ENCODE measurements at regions not wholly inside any gene's neighbourhood (a gene's known extent, or its start where the extent isn't known, plus 50 kb on each side); places are given as distances from the start of the nearest gene placed in this dataset.

- H3K4me3 ChIP-seq = no peak overlapping the region
- TF ChIP-seq, protein P1, sequence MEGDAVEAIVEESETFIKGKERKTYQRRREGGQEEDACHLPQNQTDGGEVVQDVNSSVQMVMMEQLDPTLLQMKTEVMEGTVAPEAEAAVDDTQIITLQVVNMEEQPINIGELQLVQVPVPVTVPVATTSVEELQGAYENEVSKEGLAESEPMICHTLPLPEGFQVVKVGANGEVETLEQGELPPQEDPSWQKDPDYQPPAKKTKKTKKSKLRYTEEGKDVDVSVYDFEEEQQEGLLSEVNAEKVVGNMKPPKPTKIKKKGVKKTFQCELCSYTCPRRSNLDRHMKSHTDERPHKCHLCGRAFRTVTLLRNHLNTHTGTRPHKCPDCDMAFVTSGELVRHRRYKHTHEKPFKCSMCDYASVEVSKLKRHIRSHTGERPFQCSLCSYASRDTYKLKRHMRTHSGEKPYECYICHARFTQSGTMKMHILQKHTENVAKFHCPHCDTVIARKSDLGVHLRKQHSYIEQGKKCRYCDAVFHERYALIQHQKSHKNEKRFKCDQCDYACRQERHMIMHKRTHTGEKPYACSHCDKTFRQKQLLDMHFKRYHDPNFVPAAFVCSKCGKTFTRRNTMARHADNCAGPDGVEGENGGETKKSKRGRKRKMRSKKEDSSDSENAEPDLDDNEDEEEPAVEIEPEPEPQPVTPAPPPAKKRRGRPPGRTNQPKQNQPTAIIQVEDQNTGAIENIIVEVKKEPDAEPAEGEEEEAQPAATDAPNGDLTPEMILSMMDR (IDR thresholded peaks at IDR 0.05) = no peak
- H3K9me3 ChIP-seq = no peaks in the 10 kb centered on the region
- no peak overlapping the region for H3K27ac ChIP-seq
- ATAC-seq = no peak
- no peak for DNase-seq
- no peaks in the 10 kb centered on the region for H3K36me3 ChIP-seq
- intact Hi-C loops (cut with DNase I) = no loop called here
- peaks cover 0 to 51% of the 10 kb centered on the region in 2 donors for H3K4me1 ChIP-seq
- H3K27me3 ChIP-seq = peaks cover 3 to 25% of the 10 kb centered on the region in 2 donors
Observed at GRCh38 chr1:234779160-234779538, 169.2 kb upstream of the IRF2BP2 start.

DNA sequence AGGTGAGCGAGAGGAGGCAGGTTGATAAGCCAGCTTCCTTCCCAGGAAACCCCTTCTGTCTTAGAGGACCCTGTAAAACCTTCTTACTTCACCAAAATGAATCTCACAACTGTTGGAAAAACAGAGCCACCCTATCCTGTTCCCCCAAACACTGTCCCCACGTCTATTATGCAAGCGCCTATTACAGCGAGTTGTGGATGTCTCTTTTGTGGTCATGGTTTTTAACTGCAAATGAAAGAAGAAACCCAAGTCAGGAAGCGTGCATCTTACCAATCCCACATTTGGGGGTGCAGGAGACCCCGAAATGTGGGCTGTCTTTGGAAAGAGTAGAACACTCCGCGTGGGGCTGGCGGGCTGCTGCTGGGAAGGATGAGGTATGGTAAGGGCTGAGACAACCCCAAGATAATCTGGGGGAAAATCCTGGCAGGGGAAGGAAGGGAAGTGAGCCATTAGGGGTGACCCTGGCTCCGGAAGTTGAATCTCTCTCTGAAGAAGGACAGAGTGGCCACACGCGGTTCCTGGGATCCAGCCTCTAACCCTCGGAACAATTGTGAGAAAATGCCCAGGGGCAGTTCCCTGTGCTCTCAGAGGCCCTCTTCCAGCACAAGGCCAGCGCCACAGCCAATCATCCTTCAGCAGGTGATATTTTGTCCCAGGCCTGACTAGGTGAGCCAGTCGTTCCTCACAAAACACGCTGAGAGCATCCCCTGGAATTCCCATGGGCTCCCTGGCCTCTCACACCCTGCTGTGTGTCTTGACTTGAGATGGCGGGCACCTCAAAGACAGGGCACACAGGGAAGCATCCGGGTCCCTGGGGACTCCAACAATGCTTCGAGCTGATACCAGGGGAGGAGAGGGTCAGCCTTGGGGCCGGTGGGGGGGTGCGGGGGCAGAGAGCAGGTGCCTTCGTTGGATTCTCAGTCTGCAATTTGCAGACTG is 168.5 kb upstream of the IRF2BP2 start:
- Histone ChIP-seq H3K4me1 (peaks cover 0 to 57% of the 10 kb centered on the region in 2 donors), H3K27me3 (peaks cover 3 to 25% of the 10 kb centered on the region in 2 donors), H3K4me3 (no peak overlapping the region), H3K27ac (peak overlapping the region in 1 of 2 donors; percentile 61), H3K9me3 (no peaks in the 10 kb centered on the region), H3K36me3 (no peaks in the 10 kb centered on the region)
- DNase-seq (peak in 1 of 4 donors; percentile 84), ATAC-seq (peak; percentile 18)
- intact Hi-C loops (cut with DNase I) = no loop called here
- TF ChIP-seq, protein P1 (IDR thresholded peaks at IDR 0.05) = no peak

GRCh38 chr1:234777856-234778220 is 167.9 kb upstream of the IRF2BP2 start:
- Histone ChIP-seq H3K36me3 (no peaks in the 10 kb centered on the region), H3K27ac (peak overlapping the region in 1 of 2 donors; percentile 61), H3K4me1 (peaks cover 0 to 60% of the 10 kb centered on the region in 2 donors), H3K27me3 (peaks cover under 1 to 25% of the 10 kb centered on the region in 2 donors), H3K4me3 (no peak overlapping the region), H3K9me3 (no peaks in the 10 kb centered on the region)
- intact Hi-C loops (cut with DNase I) = no loop called here
- ATAC-seq (no peak), DNase-seq (peak in 1 of 4 donors; percentile 23)
- TF ChIP-seq, protein P1 (IDR thresholded peaks at IDR 0.05) = no peak

- peaks cover under 1 to 67% of the 10 kb centered on the region in 2 donors for H3K4me1 ChIP-seq
- ATAC-seq = no peak
- no peaks in the 10 kb centered on the region for H3K9me3 ChIP-seq
- peak overlapping the region in 1 of 2 donors; percentile 81 for H3K27ac ChIP-seq
- intact Hi-C loops (cut with DNase I) = no loop called here
- peak in 1 of 4 donors; percentile 38 for DNase-seq
- TF ChIP-seq, protein P1 (IDR thresholded peaks at IDR 0.05) = no peak
- no peaks in the 10 kb centered on the region for H3K36me3 ChIP-seq
- H3K27me3 ChIP-seq = peaks cover 0 to 25% of the 10 kb centered on the region in 2 donors
- no peak overlapping the region for H3K4me3 ChIP-seq
Observed at GRCh38 chr1:234776876-234777855, 167.2 kb upstream of the IRF2BP2 start.
